Activated naive CD8-positive, alpha-beta T cell treated with anti-CD3 and anti-CD28 coated beads, Interleukin-2, amount 50 U/mL, for 24 hours (primary cell): ENCODE measurements at regions not wholly inside any gene's neighbourhood (a gene's known extent, or its start where the extent isn't known, plus 50 kb on each side); places are given as distances from the start of the nearest gene placed in this dataset.

Source experiments
- ATAC-seq: fragments of 150-1000 bp; cut with Tn5 transposase; one replicate; pipeline ENCODE4 v1.10.0; 2021
- DNase-seq: peaks from one replicate; pipeline ENCODE4 v3.0.0; 2021
- H3K27ac Mint-ChIP-seq: one replicate; pipeline ENCODE4 v1.8.0; 2021; ENCODE audit warnings: mild to moderate bottlenecking, mixed read lengths
- H3K27me3 Mint-ChIP-seq: one replicate; pipeline ENCODE4 v1.8.0; 2021; ENCODE audit warnings: mixed read lengths
- H3K36me3 Mint-ChIP-seq: one replicate; pipeline ENCODE4 v1.8.0; 2021; ENCODE audit warnings: low read depth, mixed read lengths
- H3K4me1 Mint-ChIP-seq: one replicate; pipeline ENCODE4 v1.8.0; 2021; ENCODE audit warnings: mixed read lengths
- H3K4me3 Mint-ChIP-seq: one replicate; pipeline ENCODE4 v1.8.0; 2021; ENCODE audit warnings: mild to moderate bottlenecking, moderate library complexity, mixed read lengths
- H3K9me3 Mint-ChIP-seq: one replicate; pipeline ENCODE4 v1.8.0; 2021; ENCODE audit warnings: mixed read lengths

- H3K4me3 Mint-ChIP-seq, result no peak overlapping the region
- H3K9me3 Mint-ChIP-seq, result peaks cover under 1% of the 10 kb centered on the region
- DNase-seq (no peak), ATAC-seq (no peak)
- no peaks in the 10 kb centered on the region for H3K4me1 Mint-ChIP-seq
- no peak overlapping the region for H3K27ac Mint-ChIP-seq
- peaks cover 6% of the 10 kb centered on the region for H3K27me3 Mint-ChIP-seq
- H3K36me3 Mint-ChIP-seq, result no peaks in the 10 kb centered on the region
Measured at GRCh38 chr10:44089671-44090070, 295.2 kb downstream of the CXCL12 start.

GRCh38 chr10:44087403-44087802 lies 297.5 kb downstream of the CXCL12 start:
- ATAC-seq (no peak), DNase-seq (no peak)
- Mint-ChIP-seq H3K36me3 (no peaks in the 10 kb centered on the region), H3K4me3 (no peak overlapping the region), H3K9me3 (no peaks in the 10 kb centered on the region), H3K27me3 (peaks cover 3% of the 10 kb centered on the region), H3K27ac (no peak overlapping the region), H3K4me1 (no peaks in the 10 kb centered on the region)

GRCh38 chr10:44083719-44084400 lies 301.0 kb downstream of the CXCL12 start:
- Mint-ChIP-seq H3K9me3 (peaks cover 5% of the 10 kb centered on the region), H3K27ac (no peak overlapping the region), H3K4me1 (no peaks in the 10 kb centered on the region), H3K36me3 (no peaks in the 10 kb centered on the region), H3K27me3 (peaks cover 10% of the 10 kb centered on the region), H3K4me3 (no peak overlapping the region)
- no peak for DNase-seq
- no peak for ATAC-seq

GRCh38 chr10:44071479-44071878 lies 313.4 kb downstream of the CXCL12 start:
- Mint-ChIP-seq H3K27ac (no peak overlapping the region), H3K4me1 (no peaks in the 10 kb centered on the region), H3K27me3 (peaks cover 1% of the 10 kb centered on the region), H3K4me3 (no peak overlapping the region), H3K36me3 (no peaks in the 10 kb centered on the region), H3K9me3 (peaks cover 6% of the 10 kb centered on the region)
- no peak for ATAC-seq
- no peak for DNase-seq

- Mint-ChIP-seq H3K9me3 (peaks cover 4% of the 10 kb centered on the region), H3K27ac (no peak overlapping the region), H3K27me3 (peaks cover 1% of the 10 kb centered on the region), H3K4me3 (no peak overlapping the region), H3K36me3 (no peaks in the 10 kb centered on the region), H3K4me1 (no peaks in the 10 kb centered on the region)
- no peak for ATAC-seq
- DNase-seq, result no peak
Measured at GRCh38 chr10:44070282-44070681, 314.6 kb downstream of the CXCL12 start.

- DNase-seq, result no peak
- Mint-ChIP-seq H3K27me3 (peaks cover 1% of the 10 kb centered on the region), H3K36me3 (no peaks in the 10 kb centered on the region), H3K27ac (no peak overlapping the region), H3K4me1 (no peaks in the 10 kb centered on the region), H3K9me3 (no peaks in the 10 kb centered on the region), H3K4me3 (no peak overlapping the region)
- no peak for ATAC-seq
Measured at GRCh38 chr10:44069573-44069972, 315.3 kb downstream of the CXCL12 start.

GRCh38 chr10:44068716-44069482 lies 316.0 kb downstream of the CXCL12 start:
- no peaks in the 10 kb centered on the region for H3K4me1 Mint-ChIP-seq
- no peaks in the 10 kb centered on the region for H3K36me3 Mint-ChIP-seq
- H3K4me3 Mint-ChIP-seq, result no peak overlapping the region
- H3K27ac Mint-ChIP-seq, result no peak overlapping the region
- ATAC-seq, result no peak
- peaks cover 1% of the 10 kb centered on the region for H3K27me3 Mint-ChIP-seq
- no peak for DNase-seq
- no peaks in the 10 kb centered on the region for H3K9me3 Mint-ChIP-seq

GRCh38 chr10:44067432-44067831 lies 317.5 kb downstream of the CXCL12 start:
- no peak overlapping the region for H3K27ac Mint-ChIP-seq

GRCh38 chr10:44066527-44067255 lies 318.2 kb downstream of the CXCL12 start:
- H3K27me3 Mint-ChIP-seq, result no peaks in the 10 kb centered on the region

More at GRCh38 chr10:44067432-44067831, 317.5 kb downstream of the CXCL12 start:
- Mint-ChIP-seq H3K4me3 (no peak overlapping the region), H3K36me3 (no peaks in the 10 kb centered on the region), H3K9me3 (no peaks in the 10 kb centered on the region), H3K4me1 (no peaks in the 10 kb centered on the region), H3K27me3 (no peaks in the 10 kb centered on the region)
- ATAC-seq (no peak), DNase-seq (no peak)

GRCh38 chr10:44065788-44066526 lies 318.9 kb downstream of the CXCL12 start:
- no peak overlapping the region for H3K27ac Mint-ChIP-seq
- H3K4me3 Mint-ChIP-seq, result no peak overlapping the region
- no peak for ATAC-seq
- no peaks in the 10 kb centered on the region for H3K4me1 Mint-ChIP-seq
- no peaks in the 10 kb centered on the region for H3K9me3 Mint-ChIP-seq
- DNase-seq, result no peak
- H3K36me3 Mint-ChIP-seq, result no peaks in the 10 kb centered on the region
- peaks cover 2% of the 10 kb centered on the region for H3K27me3 Mint-ChIP-seq

More at GRCh38 chr10:44066527-44067255, 318.2 kb downstream of the CXCL12 start:
- DNase-seq (no peak), ATAC-seq (no peak)
- Mint-ChIP-seq H3K27ac (no peak overlapping the region), H3K36me3 (no peaks in the 10 kb centered on the region), H3K4me1 (no peaks in the 10 kb centered on the region), H3K9me3 (no peaks in the 10 kb centered on the region), H3K4me3 (no peak overlapping the region)

- no peaks in the 10 kb centered on the region for H3K9me3 Mint-ChIP-seq
- ATAC-seq (peak; percentile 31), DNase-seq (no peak)
- H3K4me1 Mint-ChIP-seq, result no peaks in the 10 kb centered on the region
- H3K27ac Mint-ChIP-seq, result no peak overlapping the region
- no peak overlapping the region for H3K4me3 Mint-ChIP-seq
- H3K27me3 Mint-ChIP-seq, result peaks cover 2% of the 10 kb centered on the region
- H3K36me3 Mint-ChIP-seq, result no peaks in the 10 kb centered on the region
Measured at GRCh38 chr10:44064987-44065787, 319.7 kb downstream of the CXCL12 start.

- DNase-seq (no peak), ATAC-seq (no peak)
- Mint-ChIP-seq H3K27me3 (peaks cover 2% of the 10 kb centered on the region), H3K27ac (no peak overlapping the region), H3K4me1 (no peaks in the 10 kb centered on the region), H3K4me3 (no peak overlapping the region), H3K36me3 (no peaks in the 10 kb centered on the region), H3K9me3 (no peaks in the 10 kb centered on the region)
Measured at GRCh38 chr10:44064317-44064716, 320.6 kb downstream of the CXCL12 start.

GRCh38 chr10:44063686-44064085 lies 321.2 kb downstream of the CXCL12 start:
- no peaks in the 10 kb centered on the region for H3K9me3 Mint-ChIP-seq
- H3K27me3 Mint-ChIP-seq, result peaks cover 2% of the 10 kb centered on the region
- DNase-seq (no peak), ATAC-seq (no peak)
- no peak overlapping the region for H3K4me3 Mint-ChIP-seq
- no peak overlapping the region for H3K27ac Mint-ChIP-seq
- no peaks in the 10 kb centered on the region for H3K36me3 Mint-ChIP-seq
- H3K4me1 Mint-ChIP-seq, result no peaks in the 10 kb centered on the region

- no peak overlapping the region for H3K27ac Mint-ChIP-seq
- H3K36me3 Mint-ChIP-seq, result no peaks in the 10 kb centered on the region
- DNase-seq, result no peak
- peaks cover 2% of the 10 kb centered on the region for H3K27me3 Mint-ChIP-seq
- no peaks in the 10 kb centered on the region for H3K4me1 Mint-ChIP-seq
- no peaks in the 10 kb centered on the region for H3K9me3 Mint-ChIP-seq
- H3K4me3 Mint-ChIP-seq, result no peak overlapping the region
- no peak for ATAC-seq
Measured at GRCh38 chr10:44060719-44061118, 324.2 kb downstream of the CXCL12 start.
